ENCODE measurements at regions not wholly inside any gene's neighbourhood (a gene's known extent, or its start where the extent isn't known, plus 50 kb on each side); places are given as distances from the start of the nearest gene placed in this dataset.

DNA sequence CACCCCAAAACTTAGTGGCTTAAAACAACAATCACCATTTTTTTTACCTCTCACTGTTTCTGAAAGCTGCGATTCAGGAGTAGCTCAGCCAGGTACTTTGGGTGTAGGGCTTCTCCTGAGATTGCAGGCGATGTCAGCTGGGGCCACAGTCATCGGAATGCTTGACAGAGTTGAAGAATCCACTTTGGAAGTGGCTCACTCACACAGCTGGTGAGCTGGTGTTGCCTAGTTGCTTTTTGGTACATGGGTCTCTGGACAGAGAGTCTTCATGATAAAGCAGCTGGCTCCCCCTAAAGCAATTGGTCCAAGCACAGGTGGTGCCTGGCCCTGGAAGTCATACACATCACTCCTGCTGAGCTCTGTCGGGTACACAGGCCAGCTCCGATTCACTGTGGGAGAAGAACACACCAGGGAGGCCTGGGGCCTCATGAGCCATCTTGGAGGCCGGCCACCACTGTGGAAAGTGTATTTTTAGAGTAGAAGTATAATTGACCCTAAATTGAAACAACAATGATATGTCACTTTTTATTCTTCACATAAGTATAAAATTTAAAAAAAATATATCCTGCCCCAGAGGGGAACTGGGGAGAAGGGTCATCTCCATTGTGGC lies 75.2 kb upstream of the GALNT2 start:
- H2AK5ac ChIP-seq (ENCODE audit: low read depth, low read length): no peak overlapping the region
- no peak overlapping the region for H3K27ac ChIP-seq (ENCODE audit: low read depth, low read length)
- 91% methylated on average over 6 of the region's 6 CpGs; no CpG with 5 or more reads in 1 of the 2 experiments for WGBS, 2 experiments (ENCODE audit: extremely low coverage in 1 of 2, insufficient coverage in 1 of 2, insufficient read length in 1 of 2, insufficient replicate concordance in 2 of 2, low coverage in 1 of 2, low lambda C conversion rate in 2 of 2, missing lambda C conversion rate in 1 of 2)
- H3K18ac ChIP-seq (ENCODE audit: extremely low read depth, low read length): no peak overlapping the region
- H4K5ac ChIP-seq (ENCODE audit: insufficient read length, low read depth, low read length): no peak overlapping the region
- FAIRE-seq (no peak), DNase-seq (ENCODE audit: low read depth in 1 of 2, low spot score in 2 of 2) (no peak)
- H3K79me2 ChIP-seq (ENCODE audit: control insufficient read depth in 1 of 2, insufficient read depth in 2 of 2, low read length in 2 of 2): no peaks in the 10 kb centered on the region
- H2BK5ac ChIP-seq (ENCODE audit: low read depth, low read length): no peak overlapping the region
- no peak overlapping the region for H4K8ac ChIP-seq (ENCODE audit: extremely low read depth, insufficient read depth, low read length)
- no peak overlapping the region for H3K56ac ChIP-seq (replicated peaks; ENCODE audit: insufficient read length, low read depth, low read length)
- H4K91ac ChIP-seq (replicated peaks; ENCODE audit: insufficient read length, low read length): no peak overlapping the region
- H3K9me3 ChIP-seq (ENCODE audit: insufficient read depth in 2 of 2, low read depth in 1 of 2, low read length in 1 of 2): no peaks in the 10 kb centered on the region
- no peaks in the 10 kb centered on the region for H3K36me3 ChIP-seq (ENCODE audit: control insufficient read depth in 2 of 4, insufficient read depth in 4 of 4, low read length in 3 of 4)
- no peak overlapping the region for H2BK15ac ChIP-seq (ENCODE audit: low read length)
- H3K4ac ChIP-seq (replicated peaks; ENCODE audit: insufficient read length, low read depth, low read length): no peak overlapping the region
- H3K14ac ChIP-seq (ENCODE audit: insufficient read length): no peak overlapping the region
- H2AFZ ChIP-seq (ENCODE audit: low read length): peak overlapping the region; percentile 51; the same call in 1 of the 2 replicates
- H3K4me2 ChIP-seq (ENCODE audit: insufficient read depth in 1 of 2, low read depth in 2 of 2, low read length in 2 of 2): no peak overlapping the region
- POLR2A ChIA-PET (ENCODE audit: partially characterized antibody): interaction anchor here (0.9 kb wide), 1 partner anchor 11 kb away, joined by 3 read pairs; no protein-coding TSS in a partner anchor
- no peak overlapping the region for H3K9ac ChIP-seq (replicated peaks in 1 of 4; ENCODE audit: extremely low read depth in 1 of 4, low read depth in 3 of 4, low read length in 3 of 4)
- CTCF ChIA-PET (ENCODE audit: partially characterized antibody): interaction anchor here (0.8 to 1.1 kb wide), 3 partner anchors 98 to 315 kb away, joined by 3 read pairs; no protein-coding TSS in a partner anchor
- no peaks in the 10 kb centered on the region; a peak in 3 of 7 replicates for H3K4me1 ChIP-seq (replicated peaks in 1 of 4; ENCODE audit: control insufficient read depth in 3 of 4, insufficient read depth in 4 of 4, low read length in 3 of 4)
- no peak overlapping the region for H3K23ac ChIP-seq (ENCODE audit: insufficient read length)
- no peaks in the 10 kb centered on the region for H4K20me1 ChIP-seq (replicated peaks in 1 of 2; ENCODE audit: control insufficient read depth in 1 of 2, insufficient read depth in 2 of 2, low read length in 2 of 2)
- H2BK20ac ChIP-seq (ENCODE audit: low read length): no peak overlapping the region
- no peak overlapping the region for H2BK12ac ChIP-seq (ENCODE audit: low read depth, low read length)
- H3K23me2 ChIP-seq (ENCODE audit: low read depth, low read length): 0 out of 2 replicates have a peak, but pooled peaks cover 2% of the 10 kb centered on the region
- H3K79me1 ChIP-seq (ENCODE audit: low read depth, low read length): no peaks in the 10 kb centered on the region
- H2BK120ac ChIP-seq (replicated peaks; ENCODE audit: low read depth, low read length): no peak overlapping the region
- no peak overlapping the region for H3K4me3 ChIP-seq (ENCODE audit: extremely low read depth in 1 of 4, insufficient read depth in 2 of 4, low read depth in 3 of 4, low read length in 4 of 4)
- H3K27me3 ChIP-seq (replicated peaks in 1 of 4; ENCODE audit: control insufficient read depth in 3 of 4, extremely low read depth in 1 of 4, insufficient read depth in 3 of 4, low read length in 3 of 4): no peaks in the 10 kb centered on the region
- TF ChIP-seq RFX5 (IDR thresholded peaks at IDR 0.05; ENCODE audit: borderline replicate concordance, low read depth, low read length) (no peak), SUZ12 (IDR thresholded peaks at IDR 0.05; ENCODE audit: low read length) (no peak), ASH2L (IDR thresholded peaks at IDR 0.05; ENCODE audit: low read length) (no peak), TAF1 (IDR thresholded peaks at IDR 0.05; ENCODE audit: low read depth, low read length) (no peak), POU5F1 (IDR thresholded peaks at IDR 0.05; ENCODE audit: low read depth, low read length) (no peak), NANOG (IDR thresholded peaks at IDR 0.05; ENCODE audit: insufficient read depth, low read depth, low read length, poor library complexity, severe bottlenecking) (no peak), CHD1 (IDR thresholded peaks at IDR 0.05; ENCODE audit: low read depth, low read length) (no peak), TAF7 (optimal IDR thresholded peaks at IDR 0.05; ENCODE audit: borderline replicate concordance, low read depth, low read length) (no peak)
- TF ChIP-seq, protein P1, sequence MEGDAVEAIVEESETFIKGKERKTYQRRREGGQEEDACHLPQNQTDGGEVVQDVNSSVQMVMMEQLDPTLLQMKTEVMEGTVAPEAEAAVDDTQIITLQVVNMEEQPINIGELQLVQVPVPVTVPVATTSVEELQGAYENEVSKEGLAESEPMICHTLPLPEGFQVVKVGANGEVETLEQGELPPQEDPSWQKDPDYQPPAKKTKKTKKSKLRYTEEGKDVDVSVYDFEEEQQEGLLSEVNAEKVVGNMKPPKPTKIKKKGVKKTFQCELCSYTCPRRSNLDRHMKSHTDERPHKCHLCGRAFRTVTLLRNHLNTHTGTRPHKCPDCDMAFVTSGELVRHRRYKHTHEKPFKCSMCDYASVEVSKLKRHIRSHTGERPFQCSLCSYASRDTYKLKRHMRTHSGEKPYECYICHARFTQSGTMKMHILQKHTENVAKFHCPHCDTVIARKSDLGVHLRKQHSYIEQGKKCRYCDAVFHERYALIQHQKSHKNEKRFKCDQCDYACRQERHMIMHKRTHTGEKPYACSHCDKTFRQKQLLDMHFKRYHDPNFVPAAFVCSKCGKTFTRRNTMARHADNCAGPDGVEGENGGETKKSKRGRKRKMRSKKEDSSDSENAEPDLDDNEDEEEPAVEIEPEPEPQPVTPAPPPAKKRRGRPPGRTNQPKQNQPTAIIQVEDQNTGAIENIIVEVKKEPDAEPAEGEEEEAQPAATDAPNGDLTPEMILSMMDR (IDR thresholded peaks at IDR 0.05; ENCODE audit: control extremely low read depth in 1 of 3, insufficient read depth in 1 of 3, low read depth in 1 of 3, low read length in 3 of 3): no peak
- TF ChIP-seq, protein P2, sequence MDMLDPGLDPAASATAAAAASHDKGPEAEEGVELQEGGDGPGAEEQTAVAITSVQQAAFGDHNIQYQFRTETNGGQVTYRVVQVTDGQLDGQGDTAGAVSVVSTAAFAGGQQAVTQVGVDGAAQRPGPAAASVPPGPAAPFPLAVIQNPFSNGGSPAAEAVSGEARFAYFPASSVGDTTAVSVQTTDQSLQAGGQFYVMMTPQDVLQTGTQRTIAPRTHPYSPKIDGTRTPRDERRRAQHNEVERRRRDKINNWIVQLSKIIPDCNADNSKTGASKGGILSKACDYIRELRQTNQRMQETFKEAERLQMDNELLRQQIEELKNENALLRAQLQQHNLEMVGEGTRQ (IDR thresholded peaks at IDR 0.05; ENCODE audit: low read length): no peak
